HL-60 (cell line): ENCODE measurements at regions not wholly inside any gene's neighbourhood (a gene's known extent, or its start where the extent isn't known, plus 50 kb on each side); places are given as distances from the start of the nearest gene placed in this dataset.

Source experiments
- DNase-seq, 2 experiments: peaks; one replicate each; pipeline ENCODE4 v3.0.0-alpha.2; 2010 to 2020; ENCODE audit warnings: low read depth in 1 of 2, low spot score in 1 of 2
- H3K27ac ChIP-seq: fragments of 250-450 bp; sonication (Bioruptor Pico); replicated peaks from 2 replicates; pipeline ENCODE4 v1.5.1; 2020; ENCODE audit warnings: mild to moderate bottlenecking, moderate library complexity
- H3K27me3 ChIP-seq: fragments of 250-450 bp; sonication (Bioruptor Pico); 2 replicates; pipeline ENCODE4 v1.5.1; 2021; ENCODE audit warnings: mild to moderate bottlenecking, moderate library complexity; ENCODE audit not compliant: insufficient read depth, poor library complexity, severe bottlenecking
- H3K4me3 ChIP-seq: replicated peaks from 2 replicates; pipeline ENCODE4 v1.5.1; 2011; ENCODE audit warnings: mild to moderate bottlenecking, control low read depth, low read length; ENCODE audit not compliant: insufficient read depth
- GABPA ChIP-seq: IDR thresholded peaks from 2 replicates; pipeline ENCODE4 v1.6.1; 2012; ENCODE audit warnings: low read depth
- POLR2AphosphoS5 ChIP-seq: IDR thresholded peaks from 2 replicates; pipeline ENCODE4 v1.6.1; 2012; ENCODE audit warnings: low read depth
- SPI1 ChIP-seq: IDR thresholded peaks from 2 replicates; pipeline ENCODE4 v1.6.1; 2012; ENCODE audit warnings: low read depth, mild to moderate bottlenecking, borderline replicate concordance
- TF ChIP-seq, protein P1 (sequence below): IDR thresholded peaks from 2 replicates; pipeline ENCODE4 v1.6.1; 2012; ENCODE audit warnings: low read depth; ENCODE audit not compliant: insufficient replicate concordance
- TF ChIP-seq, protein P2 (sequence below): IDR thresholded peaks from one replicate; pipeline ENCODE4 v1.5.1; 2011; ENCODE audit warnings: low read length, control low read depth, inconsistent platforms; ENCODE audit not compliant: insufficient read depth

DNA sequence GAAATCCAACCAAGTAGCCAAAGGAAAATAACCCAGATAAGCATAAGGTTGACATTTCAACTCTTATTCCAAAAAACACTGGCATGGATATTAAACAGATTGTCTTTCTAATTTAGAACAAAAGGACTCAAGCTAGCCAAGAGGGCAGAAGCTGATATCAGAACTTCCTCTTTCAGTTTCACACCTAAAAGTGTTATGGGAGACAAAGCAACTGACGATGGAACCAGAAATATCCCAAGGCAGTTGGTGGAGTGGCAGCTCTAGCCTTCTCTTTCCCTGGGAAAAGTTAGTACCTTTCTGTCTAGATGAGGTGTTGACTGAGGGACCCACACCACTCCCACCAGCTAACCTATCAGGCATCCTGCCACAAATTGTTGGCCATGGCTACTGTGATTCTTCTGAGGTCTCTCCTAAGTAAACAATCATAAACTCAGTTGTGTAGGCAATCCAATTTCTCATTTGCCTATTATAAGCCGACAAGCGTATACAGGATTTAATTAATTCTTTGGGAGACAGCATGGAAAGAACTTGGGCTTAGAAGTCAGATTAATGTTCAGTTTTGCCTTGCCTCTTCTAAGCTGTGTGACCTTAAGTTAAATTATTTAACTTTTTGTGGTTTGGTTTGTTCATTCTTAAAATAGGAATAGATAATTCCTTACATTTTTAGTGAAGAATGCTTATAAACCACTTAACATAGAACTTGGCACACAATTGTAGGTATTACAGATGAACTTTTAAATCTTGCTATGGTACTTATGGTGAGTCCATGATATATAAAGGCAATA is 110.9 kb upstream of the ADAMTSL1 start:
- H3K27ac ChIP-seq, result no peak overlapping the region
- TF ChIP-seq, protein P1, sequence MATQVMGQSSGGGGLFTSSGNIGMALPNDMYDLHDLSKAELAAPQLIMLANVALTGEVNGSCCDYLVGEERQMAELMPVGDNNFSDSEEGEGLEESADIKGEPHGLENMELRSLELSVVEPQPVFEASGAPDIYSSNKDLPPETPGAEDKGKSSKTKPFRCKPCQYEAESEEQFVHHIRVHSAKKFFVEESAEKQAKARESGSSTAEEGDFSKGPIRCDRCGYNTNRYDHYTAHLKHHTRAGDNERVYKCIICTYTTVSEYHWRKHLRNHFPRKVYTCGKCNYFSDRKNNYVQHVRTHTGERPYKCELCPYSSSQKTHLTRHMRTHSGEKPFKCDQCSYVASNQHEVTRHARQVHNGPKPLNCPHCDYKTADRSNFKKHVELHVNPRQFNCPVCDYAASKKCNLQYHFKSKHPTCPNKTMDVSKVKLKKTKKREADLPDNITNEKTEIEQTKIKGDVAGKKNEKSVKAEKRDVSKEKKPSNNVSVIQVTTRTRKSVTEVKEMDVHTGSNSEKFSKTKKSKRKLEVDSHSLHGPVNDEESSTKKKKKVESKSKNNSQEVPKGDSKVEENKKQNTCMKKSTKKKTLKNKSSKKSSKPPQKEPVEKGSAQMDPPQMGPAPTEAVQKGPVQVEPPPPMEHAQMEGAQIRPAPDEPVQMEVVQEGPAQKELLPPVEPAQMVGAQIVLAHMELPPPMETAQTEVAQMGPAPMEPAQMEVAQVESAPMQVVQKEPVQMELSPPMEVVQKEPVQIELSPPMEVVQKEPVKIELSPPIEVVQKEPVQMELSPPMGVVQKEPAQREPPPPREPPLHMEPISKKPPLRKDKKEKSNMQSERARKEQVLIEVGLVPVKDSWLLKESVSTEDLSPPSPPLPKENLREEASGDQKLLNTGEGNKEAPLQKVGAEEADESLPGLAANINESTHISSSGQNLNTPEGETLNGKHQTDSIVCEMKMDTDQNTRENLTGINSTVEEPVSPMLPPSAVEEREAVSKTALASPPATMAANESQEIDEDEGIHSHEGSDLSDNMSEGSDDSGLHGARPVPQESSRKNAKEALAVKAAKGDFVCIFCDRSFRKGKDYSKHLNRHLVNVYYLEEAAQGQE, result no peak
- TF ChIP-seq GABPA (no peak), POLR2AphosphoS5 (no peak), SPI1 (no peak)
- TF ChIP-seq, protein P2, sequence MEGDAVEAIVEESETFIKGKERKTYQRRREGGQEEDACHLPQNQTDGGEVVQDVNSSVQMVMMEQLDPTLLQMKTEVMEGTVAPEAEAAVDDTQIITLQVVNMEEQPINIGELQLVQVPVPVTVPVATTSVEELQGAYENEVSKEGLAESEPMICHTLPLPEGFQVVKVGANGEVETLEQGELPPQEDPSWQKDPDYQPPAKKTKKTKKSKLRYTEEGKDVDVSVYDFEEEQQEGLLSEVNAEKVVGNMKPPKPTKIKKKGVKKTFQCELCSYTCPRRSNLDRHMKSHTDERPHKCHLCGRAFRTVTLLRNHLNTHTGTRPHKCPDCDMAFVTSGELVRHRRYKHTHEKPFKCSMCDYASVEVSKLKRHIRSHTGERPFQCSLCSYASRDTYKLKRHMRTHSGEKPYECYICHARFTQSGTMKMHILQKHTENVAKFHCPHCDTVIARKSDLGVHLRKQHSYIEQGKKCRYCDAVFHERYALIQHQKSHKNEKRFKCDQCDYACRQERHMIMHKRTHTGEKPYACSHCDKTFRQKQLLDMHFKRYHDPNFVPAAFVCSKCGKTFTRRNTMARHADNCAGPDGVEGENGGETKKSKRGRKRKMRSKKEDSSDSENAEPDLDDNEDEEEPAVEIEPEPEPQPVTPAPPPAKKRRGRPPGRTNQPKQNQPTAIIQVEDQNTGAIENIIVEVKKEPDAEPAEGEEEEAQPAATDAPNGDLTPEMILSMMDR, result no peak
- H3K27me3 ChIP-seq, result no peaks in the 10 kb centered on the region
- H3K4me3 ChIP-seq, result no peak overlapping the region
- DNase-seq, result no peak

DNA sequence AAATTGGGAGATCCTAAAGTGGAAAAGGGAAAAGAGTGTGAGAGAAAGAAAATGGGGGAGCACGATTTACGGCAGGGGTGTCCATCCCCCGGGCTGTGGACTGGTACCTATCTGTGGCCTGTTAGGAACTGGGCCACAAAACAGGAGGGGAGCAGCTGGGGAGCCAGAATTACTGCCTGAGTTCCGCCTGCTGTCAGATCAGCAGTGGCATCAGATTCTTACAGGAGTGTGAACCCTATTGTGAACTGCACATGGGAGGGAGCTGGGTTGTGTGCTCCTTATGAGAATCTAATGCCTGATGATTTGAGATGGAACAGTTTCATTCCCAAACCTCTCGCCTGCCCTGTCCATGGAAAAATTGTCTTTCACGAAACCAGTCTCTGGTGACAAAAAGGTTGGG is 108.3 kb upstream of the ADAMTSL1 start:
- Histone ChIP-seq H3K27me3 (no peaks in the 10 kb centered on the region), H3K4me3 (no peak overlapping the region), H3K27ac (no peak overlapping the region)
- TF ChIP-seq, protein P2, result no peak
- TF ChIP-seq SPI1, result no peak
- TF ChIP-seq, protein P1, result no peak
- no peak for TF ChIP-seq GABPA
- TF ChIP-seq POLR2AphosphoS5, result no peak
- no peak for DNase-seq

DNA sequence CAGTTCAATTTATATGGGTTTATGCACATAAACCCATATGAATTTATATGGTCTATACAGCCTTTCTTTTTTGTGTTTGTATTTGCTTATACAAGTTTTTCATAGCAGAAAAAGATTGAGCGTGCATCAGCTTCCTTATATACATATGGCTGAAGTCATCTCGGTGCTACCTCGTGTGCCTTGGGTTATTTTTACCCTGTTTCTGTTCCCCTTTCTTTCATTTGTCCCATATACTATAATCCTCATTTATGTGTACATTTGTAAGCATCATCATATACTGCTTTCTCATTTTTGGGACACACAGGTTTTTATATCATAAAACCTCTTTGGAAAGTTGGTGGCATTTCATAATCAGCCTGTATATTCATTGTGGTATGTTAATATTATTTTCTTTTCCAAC is 107.8 kb upstream of the ADAMTSL1 start:
- no peak overlapping the region for H3K4me3 ChIP-seq
- no peaks in the 10 kb centered on the region for H3K27me3 ChIP-seq
- TF ChIP-seq SPI1 (no peak), GABPA (no peak), POLR2AphosphoS5 (no peak)
- TF ChIP-seq, protein P2, result no peak
- TF ChIP-seq, protein P1, result no peak
- DNase-seq, result no peak
- H3K27ac ChIP-seq, result no peak overlapping the region
